ENCODE measurements at regions not wholly inside any gene's neighbourhood (a gene's known extent, or its start where the extent isn't known, plus 50 kb on each side); places are given as distances from the start of the nearest gene placed in this dataset.

DNA sequence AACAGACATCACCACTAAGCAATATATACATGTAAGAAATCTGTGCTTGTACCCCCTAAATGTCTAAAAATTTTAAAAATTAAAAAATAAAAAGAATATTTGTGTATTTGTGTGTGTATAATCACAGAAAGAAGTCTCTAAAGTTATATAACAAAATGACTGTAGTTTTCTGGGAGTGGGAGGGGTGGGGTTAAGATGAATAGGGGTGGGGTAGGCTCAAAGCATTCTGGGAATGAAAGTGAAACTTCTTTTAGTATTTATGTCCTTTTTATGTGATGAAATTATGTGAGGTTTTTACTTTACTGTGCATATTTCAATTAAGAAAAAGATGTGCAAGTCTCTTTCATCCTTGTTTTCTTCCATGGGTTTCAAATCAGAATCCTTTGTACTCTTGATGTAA, 65.3 kb downstream of the FASLG start (continued):
- TF ChIP-seq CTBP2 (IDR thresholded peaks at IDR 0.05; ENCODE audit: borderline replicate concordance, insufficient read depth, insufficient read length, low read length) (no peak), CHD1 (IDR thresholded peaks at IDR 0.05; ENCODE audit: low read depth, low read length) (no peak), POU5F1 (IDR thresholded peaks at IDR 0.05; ENCODE audit: low read depth, low read length) (no peak), CBX5 (IDR thresholded peaks at IDR 0.05; ENCODE audit: low read depth, low read length) (no peak), EP300 (IDR thresholded peaks at IDR 0.05; ENCODE audit: borderline replicate concordance in 1 of 2, low read depth in 2 of 2, low read length in 2 of 2) (no peak)

Measured in H1 (cell line).